DND-41 (cell line): ENCODE measurements at regions not wholly inside any gene's neighbourhood (a gene's known extent, or its start where the extent isn't known, plus 50 kb on each side); places are given as distances from the start of the nearest gene placed in this dataset.

Experiments used
- CTCF ChIP-seq: IDR thresholded peaks from 2 replicates; pipeline ENCODE4 v1.5.1; 2012; ENCODE audit warnings: borderline replicate concordance, low read length, moderate library complexity, mild to moderate bottlenecking; ENCODE audit not compliant: poor library complexity, severe bottlenecking; ENCODE audit errors: extremely low read depth
- EZH2 ChIP-seq: IDR thresholded peaks from 3 replicates; pipeline ENCODE4 v1.6.1; 2012; ENCODE audit warnings: borderline replicate concordance, low read depth, mild to moderate bottlenecking, moderate library complexity, low read length, inconsistent platforms; ENCODE audit not compliant: severe bottlenecking

GRCh38 chr1:213371847-213372619, 321.0 kb downstream of the RPS6KC1 start:
- TF ChIP-seq CTCF (no peak), EZH2 (no peak)
